GM13976 (cell line): ENCODE measurements at regions not wholly inside any gene's neighbourhood (a gene's known extent, or its start where the extent isn't known, plus 50 kb on each side); places are given as distances from the start of the nearest gene placed in this dataset.

Source experiments
- DNase-seq: peaks from one replicate; pipeline ENCODE4 v3.0.0; 2012; ENCODE audit warnings: low spot score
- CTCF ChIP-seq: IDR thresholded peaks from 2 replicates; pipeline ENCODE4 v1.5.1; 2012; ENCODE audit warnings: borderline replicate concordance, mild to moderate bottlenecking; ENCODE audit not compliant: insufficient read depth; ENCODE audit errors: extremely low read depth, missing control alignments, control extremely low read depth
- in situ Hi-C: fragments of 300-500 bp; cut with MboI; formaldehyde crosslinking; loops from one replicate; pipeline ENCODE4 v1.12.0; 2022; ENCODE audit warnings: low sequenced_read_pairs, mixed read lengths, inconsistent platforms; ENCODE audit not compliant: unreplicated experiment

- DNase-seq = no peak
- no peak for TF ChIP-seq CTCF
- in situ Hi-C loops = no loop called here
These were observed 1498.0 kb downstream of the STIM2 start for GRCh38 chr4:28358606-28359005.

GRCh38 chr4:28360681-28361080, 1500.0 kb downstream of the STIM2 start:
- in situ Hi-C loops = no loop called here
- no peak for DNase-seq
- no peak for TF ChIP-seq CTCF

GRCh38 chr4:28362169-28362568, 1501.5 kb downstream of the STIM2 start:
- no peak for DNase-seq
- TF ChIP-seq CTCF = no peak

GRCh38 chr4:28369499-28369898, 1508.9 kb downstream of the STIM2 start:
- in situ Hi-C loops = no loop called here
- no peak for TF ChIP-seq CTCF
- no peak for DNase-seq

More at GRCh38 chr4:28362169-28362568, 1501.5 kb downstream of the STIM2 start:
- in situ Hi-C loops = no loop called here

- no peak for TF ChIP-seq CTCF
- DNase-seq = no peak
- in situ Hi-C loops = no loop called here
These were observed 1512.5 kb downstream of the STIM2 start for GRCh38 chr4:28373191-28373590.

- DNase-seq = no peak
- TF ChIP-seq CTCF = no peak
- in situ Hi-C loops = no loop called here
These were observed 1513.0 kb downstream of the STIM2 start for GRCh38 chr4:28373601-28374000.

GRCh38 chr4:28378109-28378830, 1517.6 kb downstream of the STIM2 start:
- in situ Hi-C loops = no loop called here
- DNase-seq = no peak
- no peak for TF ChIP-seq CTCF
